HG02852 (cell line): ENCODE measurements at regions not wholly inside any gene's neighbourhood (a gene's known extent, or its start where the extent isn't known, plus 50 kb on each side); places are given as distances from the start of the nearest gene placed in this dataset.

Experiments used
- ATAC-seq: cut with Tn5 transposase; IDR thresholded peaks from one replicate; pipeline ENCODE4 v1.9.1; 2021; ENCODE audit warnings: mild to moderate bottlenecking, moderate library complexity; ENCODE audit not compliant: unreplicated experiment

DNA sequence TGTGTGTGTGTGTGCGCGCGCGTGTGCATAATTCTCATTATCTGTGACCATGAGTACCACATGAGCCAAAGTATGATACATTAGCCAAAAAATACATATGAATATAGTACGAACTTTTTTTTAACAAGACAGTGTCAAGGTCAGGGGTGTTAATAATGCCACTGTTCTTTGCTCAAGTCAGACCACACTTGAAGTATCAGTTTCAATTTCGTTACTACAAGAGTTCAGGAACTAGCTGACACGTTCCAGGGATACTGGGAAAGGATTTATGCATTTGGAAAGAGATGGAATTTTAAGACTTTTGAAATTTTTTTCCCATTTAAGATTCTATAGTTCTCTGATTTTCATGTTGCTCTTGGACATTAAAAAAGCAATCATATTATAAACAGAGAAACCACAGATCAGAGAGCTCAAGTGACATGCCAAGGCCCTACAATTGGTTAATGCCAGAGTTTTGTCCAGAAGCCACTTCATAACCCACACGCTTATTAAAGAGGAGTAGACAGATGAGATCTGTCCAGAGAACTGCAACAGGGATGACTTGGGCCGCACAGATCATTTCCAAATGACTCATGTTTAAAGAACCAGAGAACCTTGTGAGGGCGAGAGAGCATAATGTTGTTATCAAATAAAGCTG lies 718.8 kb upstream of the SGCG start:
- no peak for ATAC-seq

GRCh38 chr13:22463089-22463488 lies 717.7 kb upstream of the SGCG start:
- no peak for ATAC-seq

- ATAC-seq = no peak
These were observed 712.7 kb upstream of the SGCG start for GRCh38 chr13:22468045-22468444.

GRCh38 chr13:22468824-22469223 lies 712.0 kb upstream of the SGCG start:
- ATAC-seq = no peak

DNA sequence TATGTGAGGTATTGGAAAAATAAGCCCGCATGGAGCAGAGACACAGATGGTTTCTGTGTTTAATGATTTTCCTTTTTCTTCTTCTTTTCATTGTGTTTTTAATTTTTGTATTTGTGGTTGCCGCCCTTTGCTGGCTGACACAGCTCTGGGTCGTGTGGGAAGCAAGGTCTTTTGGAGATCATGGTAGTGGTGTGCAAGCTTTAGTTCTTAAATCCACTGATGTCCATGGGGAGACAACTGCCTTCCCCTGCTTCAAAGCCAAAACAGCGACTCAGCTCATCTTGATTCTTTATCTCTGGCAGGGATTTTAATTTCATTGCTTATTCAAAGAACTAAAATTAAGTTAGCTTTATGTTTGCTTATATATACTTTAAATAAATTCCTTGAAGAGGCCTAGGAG lies 711.3 kb upstream of the SGCG start:
- no peak for ATAC-seq

DNA sequence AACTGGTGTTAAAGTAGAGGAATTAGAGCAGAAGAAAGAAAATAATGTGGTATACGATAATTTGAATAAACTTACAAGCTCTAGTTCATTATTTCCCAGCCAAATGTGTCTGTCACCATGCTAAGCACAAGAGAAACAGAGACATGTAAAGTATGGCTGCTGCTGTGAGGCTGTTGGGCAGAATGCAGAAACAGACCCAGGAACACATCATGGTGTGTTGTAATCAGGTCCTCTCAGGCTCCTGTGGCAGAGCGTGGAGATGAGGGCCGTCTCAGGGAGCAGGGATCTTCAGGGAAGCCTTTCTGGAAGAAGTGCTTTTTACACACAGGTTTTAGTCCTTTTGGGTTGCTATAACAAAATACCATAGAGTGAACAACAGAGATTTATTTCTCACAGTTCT lies 710.7 kb upstream of the SGCG start:
- no peak for ATAC-seq

- no peak for ATAC-seq
These were observed 698.2 kb upstream of the SGCG start for GRCh38 chr13:22482496-22483000.

DNA sequence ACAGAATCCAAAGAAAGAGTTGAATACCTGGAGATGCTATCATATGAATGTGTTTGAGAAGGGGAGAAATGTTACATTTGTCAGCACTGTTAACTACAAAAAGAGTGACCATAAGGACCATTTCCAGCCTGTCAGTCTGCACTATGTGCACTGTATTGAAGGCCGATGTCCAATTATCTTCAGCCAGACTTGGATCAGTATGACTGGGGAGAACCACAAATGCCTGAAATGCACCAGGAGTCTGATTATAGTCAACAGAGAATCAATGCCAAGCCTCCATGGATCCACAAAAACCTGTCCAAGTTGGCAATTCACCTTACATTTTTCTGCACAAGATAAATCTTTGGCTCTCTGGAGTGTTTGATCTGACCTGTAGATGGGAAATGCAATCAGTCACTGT lies 697.5 kb upstream of the SGCG start:
- no peak for ATAC-seq

DNA sequence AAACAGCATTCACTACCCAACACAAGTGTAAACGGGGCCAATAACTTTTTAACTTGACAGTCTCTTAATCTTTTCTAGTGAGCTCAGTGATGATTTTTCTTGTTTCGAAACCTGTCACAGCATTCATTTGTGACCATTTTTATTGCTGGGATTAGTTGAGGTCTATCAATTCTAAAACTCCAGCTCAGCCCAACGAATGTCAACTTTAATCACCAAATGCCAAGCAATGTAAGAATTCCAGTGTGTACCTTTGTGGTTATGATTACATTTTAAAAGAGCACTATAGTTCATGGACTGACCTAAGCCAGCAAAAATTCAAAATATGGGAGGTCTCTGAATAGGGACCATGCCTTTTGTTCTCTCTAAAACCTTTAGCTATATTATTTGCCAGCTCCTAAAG lies 694.3 kb upstream of the SGCG start:
- no peak for ATAC-seq

DNA sequence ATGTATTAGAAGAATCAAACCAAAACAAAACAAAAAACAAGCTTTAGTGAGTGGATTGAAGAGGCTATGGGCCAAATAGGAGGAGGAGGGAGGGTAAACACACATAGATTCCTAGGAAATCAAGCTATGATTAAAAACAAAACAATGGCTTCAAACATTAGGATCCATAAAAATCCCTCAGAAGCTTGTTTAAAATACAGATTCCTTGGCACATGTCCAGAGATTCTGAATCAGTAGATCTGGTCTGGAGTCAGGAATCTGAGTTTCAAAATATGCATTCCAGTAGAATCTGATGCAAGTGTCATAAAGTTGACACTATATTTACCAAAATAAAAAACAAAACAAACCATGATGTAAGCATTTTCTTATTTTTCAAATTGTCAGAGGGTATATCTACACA lies 692.8 kb upstream of the SGCG start:
- ATAC-seq = no peak

DNA sequence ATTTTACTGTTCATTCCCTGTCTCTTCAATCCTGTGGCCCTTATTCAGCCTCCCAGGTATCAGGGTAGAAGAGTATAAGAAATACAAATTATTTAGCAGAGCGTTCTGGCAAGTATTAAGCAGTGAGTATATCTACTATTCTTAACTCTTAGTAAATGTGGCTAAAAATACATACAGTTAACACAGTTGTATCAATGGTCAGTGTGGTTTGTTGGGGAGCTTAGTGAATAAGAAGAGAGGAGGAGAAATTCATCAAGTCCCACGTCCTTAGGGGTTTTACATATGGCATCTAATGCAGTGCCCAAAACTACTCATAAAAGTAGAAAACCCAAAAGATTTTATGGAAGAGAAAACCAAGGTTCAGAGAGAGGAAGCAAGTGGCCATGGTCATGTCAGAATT lies 691.0 kb upstream of the SGCG start:
- no peak for ATAC-seq

DNA sequence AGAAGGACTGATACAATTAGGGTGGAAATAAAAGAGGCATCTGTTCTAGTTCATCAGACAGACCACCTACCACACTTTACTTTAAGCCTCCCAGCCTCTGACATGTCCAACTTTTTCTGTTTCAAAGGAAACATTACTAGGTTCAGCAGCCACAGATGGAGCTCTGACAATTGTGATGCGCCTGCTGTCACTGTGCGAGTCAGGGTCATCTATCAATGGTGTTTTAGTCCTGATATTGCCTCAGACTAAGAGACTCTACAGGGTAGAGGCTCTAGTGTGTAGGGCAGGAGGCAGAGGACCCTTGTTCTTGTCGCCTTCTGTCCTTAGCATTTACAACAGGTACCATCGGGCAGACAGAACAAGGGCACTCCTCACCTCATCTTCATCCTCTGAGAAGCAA lies 685.0 kb upstream of the SGCG start:
- no peak for ATAC-seq

DNA sequence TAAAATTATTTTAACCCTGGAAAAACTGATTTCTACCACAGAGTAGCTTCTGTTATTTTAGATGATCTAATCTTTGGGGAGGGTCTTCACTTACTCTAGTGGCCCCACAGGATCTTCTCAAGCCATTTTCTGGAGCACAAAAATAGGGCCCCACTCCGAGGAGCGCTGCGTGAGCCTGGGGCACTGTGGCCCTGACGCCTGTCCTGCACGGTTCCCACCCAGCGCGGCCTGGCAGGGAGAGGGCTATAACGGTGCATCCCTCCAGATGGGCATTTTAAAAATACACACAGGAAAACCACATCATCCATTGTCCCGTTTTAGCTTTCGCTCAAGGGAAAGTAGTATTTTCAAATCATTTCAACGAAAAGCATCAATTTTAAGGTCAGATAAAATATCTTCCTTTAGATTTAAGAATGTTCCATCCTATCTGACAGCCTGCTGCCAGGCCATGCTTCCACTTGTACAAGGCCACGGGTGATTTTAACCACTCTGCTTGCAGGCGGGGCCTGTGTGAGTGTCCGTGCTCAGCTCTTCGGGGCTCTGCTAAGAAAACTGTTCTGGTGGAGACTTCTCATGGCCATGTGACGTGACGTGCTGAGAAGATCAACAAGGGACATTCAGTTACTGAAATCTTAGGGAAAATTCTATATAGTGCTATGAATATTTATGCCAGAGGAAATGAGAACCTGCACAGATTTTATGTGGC lies 683.8 kb upstream of the SGCG start:
- no peak for ATAC-seq

- no peak for ATAC-seq
These were observed 682.6 kb upstream of the SGCG start for GRCh38 chr13:22497991-22498780.

GRCh38 chr13:22499919-22500318 lies 680.9 kb upstream of the SGCG start:
- no peak for ATAC-seq

GRCh38 chr13:22505489-22505888 lies 675.3 kb upstream of the SGCG start:
- no peak for ATAC-seq

DNA sequence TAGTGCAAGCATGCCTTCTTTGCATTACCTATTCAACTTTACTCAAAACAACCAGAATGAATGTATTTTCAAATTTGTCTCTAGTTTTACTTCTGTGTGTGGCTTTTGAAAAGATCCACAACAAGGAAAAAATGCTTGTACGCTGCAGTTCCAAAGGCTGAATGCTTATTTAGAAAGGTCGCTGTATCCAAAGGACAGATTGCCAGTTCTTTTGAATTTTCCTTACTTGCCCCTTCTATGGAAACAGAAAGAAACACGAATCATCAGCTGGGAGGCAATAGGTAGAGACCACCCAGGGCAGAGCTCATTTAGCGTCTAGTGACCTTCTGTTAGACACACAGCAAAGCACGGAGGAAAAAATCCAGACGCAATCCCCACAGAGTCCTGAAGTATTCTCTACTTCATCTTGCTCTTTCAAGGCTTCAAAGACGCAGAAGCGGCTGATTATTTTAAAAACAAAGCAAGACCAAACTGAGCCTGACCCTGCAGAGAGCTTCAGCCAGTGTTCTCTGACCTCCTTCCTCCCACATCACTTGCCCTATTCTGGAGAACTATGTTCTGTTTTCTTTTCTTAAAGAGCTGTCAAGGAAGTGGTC lies 674.6 kb upstream of the SGCG start:
- ATAC-seq = no peak

GRCh38 chr13:22517544-22517943 lies 663.2 kb upstream of the SGCG start:
- no peak for ATAC-seq

DNA sequence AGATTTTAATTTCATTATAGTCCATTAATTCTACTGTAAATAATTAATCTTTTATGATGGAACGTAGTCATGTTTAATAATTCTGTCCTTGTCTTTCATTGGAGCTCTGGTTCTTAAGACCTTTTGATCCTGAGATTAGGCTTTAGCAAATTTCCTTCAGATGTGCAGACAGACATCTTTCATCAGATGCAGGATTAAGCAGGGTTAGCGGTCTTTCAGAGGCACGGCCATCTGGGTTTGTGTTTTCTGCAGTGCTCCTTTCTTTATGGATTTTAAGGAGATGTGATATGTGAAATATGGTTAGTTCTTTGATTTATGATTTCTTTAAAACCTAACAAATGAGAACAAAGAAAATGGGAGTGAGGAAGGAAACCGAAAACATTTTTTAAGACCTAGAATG lies 643.9 kb upstream of the SGCG start:
- no peak for ATAC-seq

DNA sequence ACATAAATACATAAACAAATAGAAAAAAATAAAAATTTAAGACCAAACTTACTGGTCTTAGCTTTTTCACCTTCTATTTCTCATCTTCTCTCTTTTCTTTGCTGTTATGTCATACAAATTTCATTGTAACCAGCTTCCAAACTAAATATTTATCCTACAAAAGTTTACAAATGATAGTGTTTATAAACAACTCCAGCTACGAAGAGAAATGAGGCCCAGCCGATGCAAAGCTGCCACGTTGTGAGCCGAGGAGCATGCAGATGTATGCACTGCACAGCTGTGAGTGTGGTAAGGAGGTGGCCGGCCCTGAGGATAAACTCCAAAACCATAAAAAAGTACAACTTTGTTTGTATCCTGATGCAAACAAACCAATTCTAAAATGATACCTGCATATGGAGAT lies 642.4 kb upstream of the SGCG start:
- no peak for ATAC-seq

GRCh38 chr13:22549126-22549525 lies 631.7 kb upstream of the SGCG start:
- ATAC-seq = no peak

DNA sequence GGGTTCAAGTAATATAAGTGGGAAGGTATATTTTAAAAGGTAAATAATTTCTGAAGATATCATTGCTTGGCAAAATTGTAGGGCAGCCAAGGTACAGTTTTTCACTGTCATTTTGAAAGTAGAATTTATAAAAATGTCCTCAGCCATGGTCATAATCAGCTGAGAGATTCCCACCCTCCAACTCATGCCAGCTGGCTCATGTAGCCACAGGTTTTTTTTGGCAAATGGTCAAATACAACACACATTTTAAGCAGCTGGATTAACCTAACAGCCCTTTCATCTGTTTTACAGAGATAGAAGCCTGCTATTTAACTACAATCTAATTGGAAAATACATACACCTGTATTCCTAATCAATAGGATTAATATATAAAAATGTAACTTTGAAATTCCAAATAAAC lies 619.2 kb upstream of the SGCG start:
- ATAC-seq = no peak
